ENCODE measurements at regions not wholly inside any gene's neighbourhood (a gene's known extent, or its start where the extent isn't known, plus 50 kb on each side); places are given as distances from the start of the nearest gene placed in this dataset.

- DNase-seq (ENCODE audit: low read depth) = peak; percentile 29
- TF ChIP-seq, protein P1, sequence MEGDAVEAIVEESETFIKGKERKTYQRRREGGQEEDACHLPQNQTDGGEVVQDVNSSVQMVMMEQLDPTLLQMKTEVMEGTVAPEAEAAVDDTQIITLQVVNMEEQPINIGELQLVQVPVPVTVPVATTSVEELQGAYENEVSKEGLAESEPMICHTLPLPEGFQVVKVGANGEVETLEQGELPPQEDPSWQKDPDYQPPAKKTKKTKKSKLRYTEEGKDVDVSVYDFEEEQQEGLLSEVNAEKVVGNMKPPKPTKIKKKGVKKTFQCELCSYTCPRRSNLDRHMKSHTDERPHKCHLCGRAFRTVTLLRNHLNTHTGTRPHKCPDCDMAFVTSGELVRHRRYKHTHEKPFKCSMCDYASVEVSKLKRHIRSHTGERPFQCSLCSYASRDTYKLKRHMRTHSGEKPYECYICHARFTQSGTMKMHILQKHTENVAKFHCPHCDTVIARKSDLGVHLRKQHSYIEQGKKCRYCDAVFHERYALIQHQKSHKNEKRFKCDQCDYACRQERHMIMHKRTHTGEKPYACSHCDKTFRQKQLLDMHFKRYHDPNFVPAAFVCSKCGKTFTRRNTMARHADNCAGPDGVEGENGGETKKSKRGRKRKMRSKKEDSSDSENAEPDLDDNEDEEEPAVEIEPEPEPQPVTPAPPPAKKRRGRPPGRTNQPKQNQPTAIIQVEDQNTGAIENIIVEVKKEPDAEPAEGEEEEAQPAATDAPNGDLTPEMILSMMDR (IDR thresholded peaks at IDR 0.05; ENCODE audit: insufficient read depth, low read depth, low read length) = no peak
- no peak overlapping the region for H3K4me3 ChIP-seq (ENCODE audit: low read depth, low read length)
Measured at GRCh38 chr14:86852530-86852929, 1140.5 kb downstream of the GALC start.

DNA sequence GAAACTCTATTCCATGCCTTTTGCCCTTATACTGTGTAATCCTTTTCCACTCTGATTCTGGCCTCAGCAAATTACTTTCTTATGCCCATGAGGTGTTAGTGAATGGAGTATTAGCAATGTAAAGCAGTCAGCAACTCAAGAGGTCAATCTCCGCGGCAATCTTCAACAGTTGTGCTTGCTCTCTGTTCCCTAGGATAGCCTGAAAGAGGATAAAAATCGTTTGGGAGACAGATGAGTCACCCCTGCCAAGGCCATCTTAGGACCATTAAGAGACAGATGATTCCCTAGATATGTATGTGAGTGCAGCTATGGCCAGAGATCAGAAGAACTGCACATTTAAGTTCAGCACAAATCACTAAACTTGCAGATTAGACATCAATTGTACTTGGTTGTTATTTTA lies 1145.8 kb downstream of the GALC start:
- TF ChIP-seq, protein P1 (IDR thresholded peaks at IDR 0.05; ENCODE audit: insufficient read depth, low read depth, low read length) = no peak
- no peak for DNase-seq (ENCODE audit: low read depth)
- H3K4me3 ChIP-seq (ENCODE audit: low read depth, low read length) = no peak overlapping the region

GRCh38 chr14:86838363-86838762 lies 1154.6 kb downstream of the GALC start:
- DNase-seq (ENCODE audit: low read depth) = peak; percentile 4
- TF ChIP-seq, protein P1 (IDR thresholded peaks at IDR 0.05; ENCODE audit: insufficient read depth, low read depth, low read length) = no peak
- no peak overlapping the region for H3K4me3 ChIP-seq (ENCODE audit: low read depth, low read length)

GRCh38 chr14:86826661-86827060 lies 1166.3 kb downstream of the GALC start:
- no peak overlapping the region for H3K4me3 ChIP-seq (ENCODE audit: low read depth, low read length)
- TF ChIP-seq, protein P1 (IDR thresholded peaks at IDR 0.05; ENCODE audit: insufficient read depth, low read depth, low read length) = no peak
- peak; percentile 14 for DNase-seq (ENCODE audit: low read depth)

- TF ChIP-seq, protein P1 (IDR thresholded peaks at IDR 0.05; ENCODE audit: insufficient read depth, low read depth, low read length) = no peak
- no peak for DNase-seq (ENCODE audit: low read depth)
- H3K4me3 ChIP-seq (ENCODE audit: low read depth, low read length) = no peak overlapping the region
Measured at GRCh38 chr14:86824167-86824566, 1168.8 kb downstream of the GALC start.

DNA sequence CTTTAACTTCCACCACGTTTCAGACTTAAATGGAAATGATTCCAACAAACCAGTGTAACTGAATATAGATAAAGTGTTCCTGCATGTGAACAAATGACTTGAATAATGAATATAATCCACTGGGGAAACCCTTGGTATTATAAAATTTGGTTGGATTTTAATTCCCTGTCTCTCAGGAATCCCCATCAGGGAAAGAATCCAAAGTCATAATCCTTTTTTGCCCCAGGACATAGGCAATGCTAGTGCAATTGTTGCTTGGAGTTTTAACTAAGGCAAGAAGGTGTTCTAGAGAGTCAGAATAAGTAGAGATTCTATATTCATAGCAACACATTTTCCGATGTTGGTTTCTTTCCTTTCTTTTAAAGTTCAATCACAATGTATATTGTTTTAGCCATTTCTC lies 1169.4 kb downstream of the GALC start:
- TF ChIP-seq, protein P1 (IDR thresholded peaks at IDR 0.05; ENCODE audit: insufficient read depth, low read depth, low read length) = no peak
- DNase-seq (ENCODE audit: low read depth) = no peak
- H3K4me3 ChIP-seq (ENCODE audit: low read depth, low read length) = no peak overlapping the region

DNA sequence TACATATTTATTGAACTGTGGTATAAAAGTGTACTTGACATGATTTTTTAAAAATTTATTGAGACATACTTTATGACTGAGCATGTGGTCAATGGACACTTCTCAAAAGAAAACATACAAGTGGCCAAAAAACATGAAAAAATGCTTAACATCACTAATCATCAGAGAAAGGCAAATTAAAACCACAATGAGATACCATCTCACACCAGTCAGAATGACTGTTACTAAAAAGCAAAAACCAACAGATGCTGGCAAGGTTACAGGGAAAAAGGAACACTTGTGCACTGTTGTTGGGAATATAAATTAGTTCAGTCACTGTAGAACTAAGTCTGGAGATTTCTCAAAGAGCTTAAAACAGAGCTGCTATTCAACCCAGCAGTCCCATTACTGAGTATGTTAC lies 1177.6 kb downstream of the GALC start:
- DNase-seq (ENCODE audit: low read depth) = no peak

More for the DNA sequence above, 1177.6 kb downstream of the GALC start:
- TF ChIP-seq, protein P1 (IDR thresholded peaks at IDR 0.05; ENCODE audit: insufficient read depth, low read depth, low read length) = no peak
- no peak overlapping the region for H3K4me3 ChIP-seq (ENCODE audit: low read depth, low read length)

Measured in fibroblast of villous mesenchyme (primary cell).